PFSK-1 (cell line): ENCODE measurements at regions not wholly inside any gene's neighbourhood (a gene's known extent, or its start where the extent isn't known, plus 50 kb on each side); places are given as distances from the start of the nearest gene placed in this dataset.

ENCODE experiments used
- FOXP2 ChIP-seq: optimal IDR thresholded peaks from 2 replicates; pipeline ENCODE3; 2011; ENCODE audit warnings: borderline replicate concordance, control low read depth, inconsistent platforms; ENCODE audit not compliant: insufficient read depth; ENCODE audit errors: extremely low read length, extremely low read depth
- POLR2AphosphoS5 ChIP-seq: IDR thresholded peaks from 2 replicates; pipeline ENCODE4 v1.6.1; 2012; ENCODE audit warnings: low read depth, mild to moderate bottlenecking, control low read depth, low read length, moderate library complexity
- REST ChIP-seq, 2 experiments: IDR thresholded peaks; 2 replicates each; pipeline versions ENCODE4 v1.6.1 to v1.8.0; 2011 to 2012; ENCODE audit warnings: low read depth in 2 of 2, low read length in 2 of 2, control low read depth in 1 of 2, inconsistent platforms in 1 of 2, mild to moderate bottlenecking in 1 of 2, moderate library complexity in 1 of 2; ENCODE audit not compliant: insufficient read depth in 1 of 2
- SIN3A ChIP-seq: IDR thresholded peaks from 2 replicates; pipeline ENCODE4 v1.6.1; 2012; ENCODE audit warnings: mild to moderate bottlenecking, low read length, moderate library complexity, borderline replicate concordance; ENCODE audit not compliant: insufficient read depth
- TAF1 ChIP-seq: IDR thresholded peaks from 2 replicates; pipeline ENCODE4 v1.6.1; 2012; ENCODE audit warnings: low read length, control low read depth, borderline replicate concordance; ENCODE audit not compliant: insufficient read depth

- TF ChIP-seq POLR2AphosphoS5 = no peak
- no peak for TF ChIP-seq TAF1
- TF ChIP-seq SIN3A = no peak
- no peak for TF ChIP-seq REST (IDR thresholded peaks at IDR 0.05; ENCODE audit: insufficient read depth in 1 of 2, low read depth in 2 of 2, low read length in 2 of 2)
- no peak for TF ChIP-seq FOXP2
These were observed 153.5 kb upstream of the KLF12 start for GRCh38 chr13:74287724-74288169.
